ENCODE measurements at regions not wholly inside any gene's neighbourhood (a gene's known extent, or its start where the extent isn't known, plus 50 kb on each side); places are given as distances from the start of the nearest gene placed in this dataset.

- Histone ChIP-seq H2AFZ (ENCODE audit: control insufficient read depth, low read depth, low read length) (no peak overlapping the region), H4K20me1 (ENCODE audit: control insufficient read depth, insufficient read depth) (no peaks in the 10 kb centered on the region), H3K4me3 (no peak overlapping the region), H3K9me3 (replicated peaks; ENCODE audit: control insufficient read depth, insufficient read depth, low read length) (no peaks in the 10 kb centered on the region; the same call in 2 of the 3 replicates), H3K4me2 (ENCODE audit: control insufficient read depth, insufficient read depth) (no peak overlapping the region), H3K4me1 (ENCODE audit: control insufficient read depth, insufficient read depth, low read length) (peaks cover 3% of the 10 kb centered on the region), H3K27ac (ENCODE audit: control insufficient read depth, insufficient read depth) (no peak overlapping the region), H3K79me2 (ENCODE audit: control insufficient read depth, insufficient read depth, low read length) (no peaks in the 10 kb centered on the region), H3K9ac (ENCODE audit: control insufficient read depth, insufficient read depth, low read length) (no peak overlapping the region), H3K36me3 (ENCODE audit: control insufficient read depth in 2 of 2, insufficient read depth in 2 of 2, low read length in 1 of 2) (no peaks in the 10 kb centered on the region), H3K27me3 (replicated peaks in 1 of 2; ENCODE audit: control insufficient read depth in 2 of 2, insufficient read depth in 2 of 2, low read length in 1 of 2) (no peaks in the 10 kb centered on the region)
- DNase-seq (ENCODE audit: low read depth, low spot score) (no peak), ATAC-seq (no peak), FAIRE-seq (no peak)
- in situ Hi-C loops (cut with MboI): loop anchor here (10.0 kb wide), 1 partner anchor 463 kb away; no protein-coding TSS in a partner anchor
- POLR2A ChIA-PET: no interaction called here
- BruUV-seq (replicated peaks): no TSS peak
- SMC1A ChIA-PET (ENCODE audit: uncharacterized antibody, unreplicated experiment): interaction anchor here (1.6 kb wide), 2 partner anchors 51 to 344 kb away, joined by 5 to 6 read pairs; no protein-coding TSS in a partner anchor
- RAD21 ChIA-PET (ENCODE audit: unreplicated experiment): no interaction called here
- CTCF ChIA-PET: interaction anchor here (1.0 kb wide), 1 partner anchor 59 kb away, joined by 3 read pairs; no protein-coding TSS in a partner anchor
- intact Hi-C loops (cut with micrococcal nuclease; ENCODE audit: unreplicated experiment): loop anchor here (2.0 to 10.0 kb wide), 6 partner anchors 55 to 467 kb away; no protein-coding TSS in a partner anchor
- TF ChIP-seq, protein P1, sequence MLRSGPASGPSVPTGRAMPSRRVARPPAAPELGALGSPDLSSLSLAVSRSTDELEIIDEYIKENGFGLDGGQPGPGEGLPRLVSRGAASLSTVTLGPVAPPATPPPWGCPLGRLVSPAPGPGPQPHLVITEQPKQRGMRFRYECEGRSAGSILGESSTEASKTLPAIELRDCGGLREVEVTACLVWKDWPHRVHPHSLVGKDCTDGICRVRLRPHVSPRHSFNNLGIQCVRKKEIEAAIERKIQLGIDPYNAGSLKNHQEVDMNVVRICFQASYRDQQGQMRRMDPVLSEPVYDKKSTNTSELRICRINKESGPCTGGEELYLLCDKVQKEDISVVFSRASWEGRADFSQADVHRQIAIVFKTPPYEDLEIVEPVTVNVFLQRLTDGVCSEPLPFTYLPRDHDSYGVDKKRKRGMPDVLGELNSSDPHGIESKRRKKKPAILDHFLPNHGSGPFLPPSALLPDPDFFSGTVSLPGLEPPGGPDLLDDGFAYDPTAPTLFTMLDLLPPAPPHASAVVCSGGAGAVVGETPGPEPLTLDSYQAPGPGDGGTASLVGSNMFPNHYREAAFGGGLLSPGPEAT (IDR thresholded peaks at IDR 0.05; ENCODE audit: low read depth): no peak
- TF ChIP-seq ZBTB33 (IDR thresholded peaks at IDR 0.05): no peak
- TF ChIP-seq E4F1 (IDR thresholded peaks at IDR 0.05; ENCODE audit: borderline replicate concordance, partially characterized antibody): no peak
- TF ChIP-seq SREBF2 (IDR thresholded peaks at IDR 0.05; ENCODE audit: low read length): no peak
- TF ChIP-seq IKZF2 (IDR thresholded peaks at IDR 0.05): no peak
- TF ChIP-seq POLR2AphosphoS5 (IDR thresholded peaks at IDR 0.05; ENCODE audit: low read length): no peak
- TF ChIP-seq ETV6 (conservative IDR thresholded peaks at IDR 0.05 in 1 of 2, IDR thresholded peaks at IDR 0.05 in 1 of 2; ENCODE audit: borderline replicate concordance in 1 of 2, low read depth in 1 of 2): no peak
- TF ChIP-seq, protein P2, sequence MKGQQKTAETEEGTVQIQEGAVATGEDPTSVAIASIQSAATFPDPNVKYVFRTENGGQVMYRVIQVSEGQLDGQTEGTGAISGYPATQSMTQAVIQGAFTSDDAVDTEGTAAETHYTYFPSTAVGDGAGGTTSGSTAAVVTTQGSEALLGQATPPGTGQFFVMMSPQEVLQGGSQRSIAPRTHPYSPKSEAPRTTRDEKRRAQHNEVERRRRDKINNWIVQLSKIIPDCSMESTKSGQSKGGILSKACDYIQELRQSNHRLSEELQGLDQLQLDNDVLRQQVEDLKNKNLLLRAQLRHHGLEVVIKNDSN (IDR thresholded peaks at IDR 0.05; ENCODE audit: borderline replicate concordance, extremely low read length, insufficient read depth, low read depth, low read length): no peak
- TF ChIP-seq ZBTB11 (CRISPR knock-in tag; IDR thresholded peaks at IDR 0.05): no peak
- TF ChIP-seq POU2F2 (IDR thresholded peaks at IDR 0.05; ENCODE audit: borderline replicate concordance, low read depth, low read length): no peak
- TF ChIP-seq KDM1A (IDR thresholded peaks at IDR 0.05; ENCODE audit: borderline replicate concordance): no peak
- no peak for TF ChIP-seq ZNF207 (IDR thresholded peaks at IDR 0.05; ENCODE audit: borderline replicate concordance)
- no peak for TF ChIP-seq STAT1 (conservative IDR thresholded peaks at IDR 0.05)
- TF ChIP-seq ZNF384 (IDR thresholded peaks at IDR 0.05; ENCODE audit: borderline replicate concordance, low read depth, low read length): no peak
Observed at GRCh38 chr2:217167531-217167930, 307.7 kb upstream of the TNP1 start.

Data from GM12878 (cell line).